ENCODE measurements at regions not wholly inside any gene's neighbourhood (a gene's known extent, or its start where the extent isn't known, plus 50 kb on each side); places are given as distances from the start of the nearest gene placed in this dataset.

GRCh38 chr19:29302002-29302928 lies 89.3 kb upstream of the UQCRFS1 start:
- H3K27me3 ChIP-seq (ENCODE audit: control insufficient read depth in 2 of 2, insufficient read depth in 2 of 2, low read length in 2 of 2) = no peaks in the 10 kb centered on the region
- intact Hi-C loops (cut with micrococcal nuclease) = no loop called here
- no peaks in the 10 kb centered on the region for H3K4me1 Mint-ChIP-seq
- no peak overlapping the region for H3K27ac ChIP-seq (ENCODE audit: low read depth in 1 of 2, low read length in 2 of 2)
- no peaks in the 10 kb centered on the region for H4K20me1 ChIP-seq (ENCODE audit: insufficient read depth, low read length)
- H3K36me3 Mint-ChIP-seq = no peaks in the 10 kb centered on the region
- H3K9me3 ChIP-seq (replicated peaks in 1 of 2; ENCODE audit: control insufficient read depth in 1 of 2, insufficient read depth in 1 of 2, low read length in 2 of 2) = no peaks in the 10 kb centered on the region
- 85% methylated on average over 5 of the region's 10 CpGs for WGBS (ENCODE audit: insufficient coverage)
- no peak overlapping the region for H3K27ac Mint-ChIP-seq
- H2AFZ ChIP-seq (ENCODE audit: insufficient read depth, low read depth, low read length, poor library complexity, severe bottlenecking) = no peak overlapping the region
- no peak for TF ChIP-seq CTCF (IDR thresholded peaks at IDR 0.05)
- H3K4me1 ChIP-seq (ENCODE audit: control insufficient read depth in 1 of 2, insufficient read depth in 2 of 2, low read length in 2 of 2) = no peaks in the 10 kb centered on the region
- no peak overlapping the region for H3K9ac ChIP-seq (ENCODE audit: insufficient read depth, low read length, poor library complexity, severe bottlenecking)
- no peaks in the 10 kb centered on the region for H3K79me2 ChIP-seq (ENCODE audit: insufficient read depth, low read length)
- H3K36me3 ChIP-seq (replicated peaks in 1 of 2; ENCODE audit: control insufficient read depth in 1 of 2, insufficient read depth in 2 of 2, low read length in 2 of 2) = no peaks in the 10 kb centered on the region
- no peak overlapping the region for H3K4me3 ChIP-seq (replicated peaks in 1 of 3; ENCODE audit: low read depth in 2 of 3, low read length in 3 of 3)
- H3K4me3 Mint-ChIP-seq = no peak overlapping the region
- H3K9me3 Mint-ChIP-seq = peaks cover 0 to 2% (median 0%) of the 10 kb centered on the region in 7 donors
- no peak overlapping the region for H3K4me2 ChIP-seq (replicated peaks; ENCODE audit: extremely low read depth, low read length, poor library complexity, severe bottlenecking)
- no peak for DNase-seq
- H3K27me3 Mint-ChIP-seq (ENCODE audit: low read depth in 3 of 3) = peaks cover 2 to 12% (median 5%) of the 10 kb centered on the region in 3 donors

GRCh38 chr19:29303069-29303718 lies 90.2 kb upstream of the UQCRFS1 start:
- H3K27me3 Mint-ChIP-seq (ENCODE audit: low read depth in 3 of 3) = peaks cover 2 to 12% (median 6%) of the 10 kb centered on the region in 3 donors
- Histone ChIP-seq H3K4me3 (replicated peaks in 1 of 3; ENCODE audit: low read depth in 2 of 3, low read length in 3 of 3) (no peak overlapping the region), H3K4me1 (ENCODE audit: control insufficient read depth in 1 of 2, insufficient read depth in 2 of 2, low read length in 2 of 2) (no peaks in the 10 kb centered on the region), H3K27ac (ENCODE audit: low read depth in 1 of 2, low read length in 2 of 2) (no peak overlapping the region), H3K9ac (ENCODE audit: insufficient read depth, low read length, poor library complexity, severe bottlenecking) (no peak overlapping the region), H2AFZ (ENCODE audit: insufficient read depth, low read depth, low read length, poor library complexity, severe bottlenecking) (no peak overlapping the region), H4K20me1 (ENCODE audit: insufficient read depth, low read length) (no peaks in the 10 kb centered on the region), H3K79me2 (ENCODE audit: insufficient read depth, low read length) (no peaks in the 10 kb centered on the region), H3K27me3 (ENCODE audit: control insufficient read depth in 2 of 2, insufficient read depth in 2 of 2, low read length in 2 of 2) (no peaks in the 10 kb centered on the region), H3K36me3 (replicated peaks in 1 of 2; ENCODE audit: control insufficient read depth in 1 of 2, insufficient read depth in 2 of 2, low read length in 2 of 2) (no peaks in the 10 kb centered on the region), H3K4me2 (replicated peaks; ENCODE audit: extremely low read depth, low read length, poor library complexity, severe bottlenecking) (no peak overlapping the region), H3K9me3 (replicated peaks in 1 of 2; ENCODE audit: control insufficient read depth in 1 of 2, insufficient read depth in 1 of 2, low read length in 2 of 2) (no peaks in the 10 kb centered on the region)
- no peak for DNase-seq
- H3K36me3 Mint-ChIP-seq = no peaks in the 10 kb centered on the region
- H3K4me1 Mint-ChIP-seq = no peaks in the 10 kb centered on the region
- no peak for TF ChIP-seq CTCF (IDR thresholded peaks at IDR 0.05)
- H3K27ac Mint-ChIP-seq = no peak overlapping the region
- 91% methylated on average over 10 of the region's 11 CpGs for WGBS (ENCODE audit: insufficient coverage)
- intact Hi-C loops (cut with micrococcal nuclease) = no loop called here
- H3K4me3 Mint-ChIP-seq = no peak overlapping the region
- peaks cover 0 to 3% (median 2%) of the 10 kb centered on the region in 7 donors for H3K9me3 Mint-ChIP-seq

All from CD14-positive monocyte (primary cell).